ENCODE measurements at regions not wholly inside any gene's neighbourhood (a gene's known extent, or its start where the extent isn't known, plus 50 kb on each side); places are given as distances from the start of the nearest gene placed in this dataset.

GRCh38 chr11:15665368-15665871, 550.7 kb downstream of the INSC start:
- peaks cover 2 to 5% of the 10 kb centered on the region in 2 donors for H3K9me3 Mint-ChIP-seq
- peaks cover 5 to 7% of the 10 kb centered on the region in 2 donors for H3K27me3 Mint-ChIP-seq (ENCODE audit: low read depth in 2 of 2)

DNA sequence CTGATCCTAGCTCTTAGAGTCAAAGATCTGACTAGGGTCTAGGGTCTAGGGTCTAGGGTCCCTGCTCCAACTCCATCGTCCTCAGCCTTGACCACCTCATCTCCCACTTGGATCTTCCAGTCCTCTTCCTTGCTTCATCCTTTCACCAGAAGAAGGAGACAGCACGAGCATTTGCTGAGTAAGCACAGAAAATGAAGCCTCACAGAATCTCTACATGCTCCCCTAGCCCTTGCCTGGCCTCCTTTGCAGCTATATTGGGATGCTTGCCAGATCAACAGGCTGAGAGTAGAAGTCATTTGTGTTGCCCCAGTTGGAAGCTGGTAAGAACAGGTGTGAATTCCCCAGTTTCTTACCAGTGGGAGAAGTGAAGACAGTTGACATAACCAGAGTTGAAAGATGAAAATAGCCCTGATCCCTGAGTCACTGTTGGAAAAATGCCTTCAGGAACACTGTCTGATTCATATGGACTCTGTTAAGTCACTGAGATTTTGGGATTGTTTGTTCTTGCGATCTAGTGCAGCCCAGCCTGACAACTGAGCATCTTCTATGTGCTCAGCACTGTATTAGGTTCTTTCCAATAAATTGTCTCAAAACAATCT, 552.5 kb downstream of the INSC start:
- H3K27ac ChIP-seq (ENCODE audit: low read length): no peak overlapping the region
- H3K9me3 ChIP-seq (ENCODE audit: control insufficient read depth, insufficient read depth, low read length): no peaks in the 10 kb centered on the region
- Mint-ChIP-seq H3K9me3 (peaks cover 2 to 5% of the 10 kb centered on the region in 2 donors), H3K27ac (no peak overlapping the region), H3K4me3 (no peak overlapping the region), H3K4me1 (no peaks in the 10 kb centered on the region), H3K36me3 (no peaks in the 10 kb centered on the region), H3K27me3 (ENCODE audit: low read depth in 2 of 2) (peaks cover 5 to 7% of the 10 kb centered on the region in 2 donors)
- no peaks in the 10 kb centered on the region for H3K36me3 ChIP-seq (ENCODE audit: control insufficient read depth, insufficient read depth, low read length)
- no peaks in the 10 kb centered on the region for H3K4me1 ChIP-seq (ENCODE audit: control insufficient read depth, insufficient read depth, low read length)
- no peaks in the 10 kb centered on the region for H3K27me3 ChIP-seq (ENCODE audit: control insufficient read depth, insufficient read depth, low read length)
- TF ChIP-seq, protein P1, sequence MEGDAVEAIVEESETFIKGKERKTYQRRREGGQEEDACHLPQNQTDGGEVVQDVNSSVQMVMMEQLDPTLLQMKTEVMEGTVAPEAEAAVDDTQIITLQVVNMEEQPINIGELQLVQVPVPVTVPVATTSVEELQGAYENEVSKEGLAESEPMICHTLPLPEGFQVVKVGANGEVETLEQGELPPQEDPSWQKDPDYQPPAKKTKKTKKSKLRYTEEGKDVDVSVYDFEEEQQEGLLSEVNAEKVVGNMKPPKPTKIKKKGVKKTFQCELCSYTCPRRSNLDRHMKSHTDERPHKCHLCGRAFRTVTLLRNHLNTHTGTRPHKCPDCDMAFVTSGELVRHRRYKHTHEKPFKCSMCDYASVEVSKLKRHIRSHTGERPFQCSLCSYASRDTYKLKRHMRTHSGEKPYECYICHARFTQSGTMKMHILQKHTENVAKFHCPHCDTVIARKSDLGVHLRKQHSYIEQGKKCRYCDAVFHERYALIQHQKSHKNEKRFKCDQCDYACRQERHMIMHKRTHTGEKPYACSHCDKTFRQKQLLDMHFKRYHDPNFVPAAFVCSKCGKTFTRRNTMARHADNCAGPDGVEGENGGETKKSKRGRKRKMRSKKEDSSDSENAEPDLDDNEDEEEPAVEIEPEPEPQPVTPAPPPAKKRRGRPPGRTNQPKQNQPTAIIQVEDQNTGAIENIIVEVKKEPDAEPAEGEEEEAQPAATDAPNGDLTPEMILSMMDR (IDR thresholded peaks at IDR 0.05): no peak
- intact Hi-C loops (cut with micrococcal nuclease): no loop called here
- DNase-seq (no peak), ATAC-seq (no peak)
- no peak overlapping the region for H3K4me3 ChIP-seq (ENCODE audit: low read length)
- 79% methylated on average over 3 of the region's 3 CpGs for WGBS (ENCODE audit: insufficient coverage)

More at GRCh38 chr11:15665368-15665871, 550.7 kb downstream of the INSC start:
- Mint-ChIP-seq H3K4me1 (no peaks in the 10 kb centered on the region), H3K27ac (no peak overlapping the region), H3K4me3 (no peak overlapping the region), H3K36me3 (no peaks in the 10 kb centered on the region)
- Histone ChIP-seq H3K4me1 (ENCODE audit: control insufficient read depth, insufficient read depth, low read length) (no peaks in the 10 kb centered on the region), H3K36me3 (ENCODE audit: control insufficient read depth, insufficient read depth, low read length) (no peaks in the 10 kb centered on the region), H3K4me3 (ENCODE audit: low read length) (no peak overlapping the region), H3K27ac (ENCODE audit: low read length) (no peak overlapping the region), H3K9me3 (ENCODE audit: control insufficient read depth, insufficient read depth, low read length) (no peaks in the 10 kb centered on the region), H3K27me3 (ENCODE audit: control insufficient read depth, insufficient read depth, low read length) (no peaks in the 10 kb centered on the region)
- TF ChIP-seq, protein P1 (IDR thresholded peaks at IDR 0.05): no peak
- intact Hi-C loops (cut with micrococcal nuclease): no loop called here
- ATAC-seq (no peak), DNase-seq (no peak)
- 82% methylated on average over 4 of the region's 4 CpGs for WGBS (ENCODE audit: insufficient coverage)

GRCh38 chr11:15668718-15669117, 554.0 kb downstream of the INSC start:
- Histone ChIP-seq H3K36me3 (ENCODE audit: control insufficient read depth, insufficient read depth, low read length) (no peaks in the 10 kb centered on the region), H3K27ac (ENCODE audit: low read length) (no peak overlapping the region), H3K9me3 (ENCODE audit: control insufficient read depth, insufficient read depth, low read length) (no peaks in the 10 kb centered on the region), H3K4me1 (ENCODE audit: control insufficient read depth, insufficient read depth, low read length) (no peaks in the 10 kb centered on the region), H3K4me3 (ENCODE audit: low read length) (no peak overlapping the region), H3K27me3 (ENCODE audit: control insufficient read depth, insufficient read depth, low read length) (no peaks in the 10 kb centered on the region)
- no peaks in the 10 kb centered on the region for H3K36me3 Mint-ChIP-seq
- H3K4me1 Mint-ChIP-seq: no peaks in the 10 kb centered on the region
- DNase-seq (no peak), ATAC-seq (no peak)
- intact Hi-C loops (cut with micrococcal nuclease): no loop called here
- no peak overlapping the region for H3K27ac Mint-ChIP-seq
- 100% methylated on average over 2 of the region's 3 CpGs for WGBS (ENCODE audit: insufficient coverage)
- H3K9me3 Mint-ChIP-seq: peaks cover 0 to 5% of the 10 kb centered on the region in 2 donors
- no peak overlapping the region for H3K4me3 Mint-ChIP-seq
- TF ChIP-seq, protein P1 (IDR thresholded peaks at IDR 0.05): no peak
- peaks cover 0 to 7% of the 10 kb centered on the region in 2 donors for H3K27me3 Mint-ChIP-seq (ENCODE audit: low read depth in 2 of 2)

Data from natural killer cell (primary cell).